ENCODE measurements at regions not wholly inside any gene's neighbourhood (a gene's known extent, or its start where the extent isn't known, plus 50 kb on each side); places are given as distances from the start of the nearest gene placed in this dataset.

DNA sequence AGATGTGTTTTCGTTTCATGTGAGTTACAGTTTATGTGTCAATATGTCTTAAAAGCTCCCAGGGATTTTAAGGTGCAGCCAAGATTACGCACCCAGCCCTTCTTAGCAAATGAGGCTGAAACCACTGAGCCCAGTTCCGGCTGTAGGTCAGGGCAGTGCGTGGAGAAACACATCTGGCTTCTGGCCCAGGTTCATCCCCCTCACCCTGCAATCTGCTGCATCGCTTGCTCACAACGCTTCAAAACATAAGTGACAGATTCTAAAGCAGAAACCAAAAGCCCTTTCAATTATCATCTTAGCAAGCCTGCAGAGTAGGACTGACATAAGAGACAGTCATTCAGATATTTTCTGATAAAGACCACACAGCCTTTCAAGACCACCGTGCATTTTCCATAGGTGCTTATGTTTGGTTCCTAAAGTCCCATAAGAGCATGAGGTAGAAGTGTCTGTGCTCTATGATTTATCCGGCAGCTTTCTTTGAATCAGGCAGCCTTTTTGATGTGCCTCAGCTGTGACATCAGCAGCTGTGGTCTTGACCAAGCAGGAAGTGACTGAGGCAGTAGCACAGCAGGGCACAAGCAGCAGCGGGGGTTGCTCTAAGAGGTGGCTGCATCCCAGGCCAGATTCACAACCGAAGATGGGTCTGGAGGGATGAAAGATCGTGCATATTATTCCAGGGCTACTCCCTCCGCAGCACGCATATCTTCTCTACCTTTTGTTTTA lies 72.1 kb upstream of the LYZL2 start:
- no peak for TF ChIP-seq ZZZ3 (CRISPR knock-in tag; IDR thresholded peaks at IDR 0.05; ENCODE audit: borderline replicate concordance)
- no peak for TF ChIP-seq ZNF672 (CRISPR knock-in tag; IDR thresholded peaks at IDR 0.05)
- TF ChIP-seq NFIC (IDR thresholded peaks at IDR 0.05; ENCODE audit: low read length), result no peak
- no peak for TF ChIP-seq MAFK (conservative IDR thresholded peaks at IDR 0.05 in 1 of 2, IDR thresholded peaks at IDR 0.05 in 1 of 2; ENCODE audit: low read length in 2 of 2)
- no peak for TF ChIP-seq THAP11 (CRISPR knock-in tag; IDR thresholded peaks at IDR 0.05)
- TF ChIP-seq ZFP37 (CRISPR knock-in tag; IDR thresholded peaks at IDR 0.05; ENCODE audit: borderline replicate concordance), result no peak
- no peak for TF ChIP-seq SNAPC2 (CRISPR knock-in tag; IDR thresholded peaks at IDR 0.05)
- TF ChIP-seq, protein P1, sequence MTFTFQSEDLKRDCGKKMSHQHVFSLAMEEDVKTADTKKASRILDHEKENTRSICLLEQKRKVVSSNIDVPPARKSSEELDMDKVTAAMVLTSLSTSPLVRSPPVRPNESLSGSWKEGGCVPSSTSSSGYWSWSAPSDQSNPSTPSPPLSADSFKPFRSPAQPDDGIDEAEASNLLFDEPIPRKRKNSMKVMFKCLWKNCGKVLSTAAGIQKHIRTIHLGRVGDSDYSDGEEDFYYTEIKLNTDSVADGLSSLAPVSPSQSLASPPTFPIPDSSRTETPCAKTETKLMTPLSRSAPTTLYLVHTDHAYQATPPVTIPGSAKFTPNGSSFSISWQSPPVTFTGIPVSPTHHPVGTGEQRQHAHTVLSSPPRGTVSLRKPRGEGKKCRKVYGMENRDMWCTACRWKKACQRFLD (CRISPR knock-in tag; IDR thresholded peaks at IDR 0.05; ENCODE audit: borderline replicate concordance), result no peak
- no peak for TF ChIP-seq ZNF232 (CRISPR knock-in tag; IDR thresholded peaks at IDR 0.05; ENCODE audit: borderline replicate concordance)
- TF ChIP-seq, protein P2, sequence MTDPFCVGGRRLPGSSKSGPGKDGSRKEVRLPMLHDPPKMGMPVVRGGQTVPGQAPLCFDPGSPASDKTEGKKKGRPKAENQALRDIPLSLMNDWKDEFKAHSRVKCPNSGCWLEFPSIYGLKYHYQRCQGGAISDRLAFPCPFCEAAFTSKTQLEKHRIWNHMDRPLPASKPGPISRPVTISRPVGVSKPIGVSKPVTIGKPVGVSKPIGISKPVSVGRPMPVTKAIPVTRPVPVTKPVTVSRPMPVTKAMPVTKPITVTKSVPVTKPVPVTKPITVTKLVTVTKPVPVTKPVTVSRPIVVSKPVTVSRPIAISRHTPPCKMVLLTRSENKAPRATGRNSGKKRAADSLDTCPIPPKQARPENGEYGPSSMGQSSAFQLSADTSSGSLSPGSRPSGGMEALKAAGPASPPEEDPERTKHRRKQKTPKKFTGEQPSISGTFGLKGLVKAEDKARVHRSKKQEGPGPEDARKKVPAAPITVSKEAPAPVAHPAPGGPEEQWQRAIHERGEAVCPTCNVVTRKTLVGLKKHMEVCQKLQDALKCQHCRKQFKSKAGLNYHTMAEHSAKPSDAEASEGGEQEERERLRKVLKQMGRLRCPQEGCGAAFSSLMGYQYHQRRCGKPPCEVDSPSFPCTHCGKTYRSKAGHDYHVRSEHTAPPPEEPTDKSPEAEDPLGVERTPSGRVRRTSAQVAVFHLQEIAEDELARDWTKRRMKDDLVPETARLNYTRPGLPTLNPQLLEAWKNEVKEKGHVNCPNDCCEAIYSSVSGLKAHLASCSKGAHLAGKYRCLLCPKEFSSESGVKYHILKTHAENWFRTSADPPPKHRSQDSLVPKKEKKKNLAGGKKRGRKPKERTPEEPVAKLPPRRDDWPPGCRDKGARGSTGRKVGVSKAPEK (CRISPR knock-in tag; IDR thresholded peaks at IDR 0.05; ENCODE audit: borderline replicate concordance), result no peak
- no peak for TF ChIP-seq HES4 (CRISPR knock-in tag; IDR thresholded peaks at IDR 0.05; ENCODE audit: borderline replicate concordance)
- TF ChIP-seq CEBPB (IDR thresholded peaks at IDR 0.05; ENCODE audit: borderline replicate concordance, low read depth, low read length), result no peak
- TF ChIP-seq EZH2 (conservative IDR thresholded peaks at IDR 0.05; ENCODE audit: low read depth, low read length), result no peak

All from HepG2 (cell line).